Fibroblast of pulmonary artery (primary cell): ENCODE measurements at regions not wholly inside any gene's neighbourhood (a gene's known extent, or its start where the extent isn't known, plus 50 kb on each side); places are given as distances from the start of the nearest gene placed in this dataset.

Experiments
- DNase-seq: peaks from one replicate; pipeline ENCODE4 v3.0.0-alpha.2; 2010; ENCODE audit warnings: low read depth
- H3K4me3 ChIP-seq: replicated peaks from 2 replicates; pipeline ENCODE4 v1.5.1; 2011; ENCODE audit warnings: low read depth, mild to moderate bottlenecking, control low read depth, low read length, moderate library complexity
- CTCF ChIP-seq: IDR thresholded peaks from 2 replicates; pipeline ENCODE4 v1.5.1; 2011; ENCODE audit warnings: mild to moderate bottlenecking, control low read depth, low read length, inconsistent platforms; ENCODE audit errors: missing control alignments

- no peak for TF ChIP-seq CTCF
- no peak for DNase-seq
- H3K4me3 ChIP-seq, result no peak overlapping the region
These were observed 145.2 kb downstream of the ZFP36L2 start for GRCh38 chr2:43081131-43081765.

- no peak overlapping the region for H3K4me3 ChIP-seq
- TF ChIP-seq CTCF, result no peak
- no peak for DNase-seq
These were observed 145.8 kb downstream of the ZFP36L2 start for GRCh38 chr2:43080571-43081021.

GRCh38 chr2:43078781-43079755, 147.3 kb downstream of the ZFP36L2 start:
- no peak for DNase-seq
- no peak for TF ChIP-seq CTCF

GRCh38 chr2:43078301-43078700, 148.1 kb downstream of the ZFP36L2 start:
- H3K4me3 ChIP-seq, result no peak overlapping the region
- no peak for TF ChIP-seq CTCF
- DNase-seq, result no peak

More at GRCh38 chr2:43078781-43079755, 147.3 kb downstream of the ZFP36L2 start:
- H3K4me3 ChIP-seq, result no peak overlapping the region

- TF ChIP-seq CTCF, result no peak
- no peak overlapping the region for H3K4me3 ChIP-seq
- no peak for DNase-seq
These were observed 148.5 kb downstream of the ZFP36L2 start for GRCh38 chr2:43077876-43078275.

GRCh38 chr2:43076676-43077075, 149.7 kb downstream of the ZFP36L2 start:
- TF ChIP-seq CTCF, result no peak
- no peak overlapping the region for H3K4me3 ChIP-seq
- no peak for DNase-seq
